Posterior cingulate gyrus (tissue), 11 donors: ENCODE measurements at regions not wholly inside any gene's neighbourhood (a gene's known extent, or its start where the extent isn't known, plus 50 kb on each side); places are given as distances from the start of the nearest gene placed in this dataset.
"Not testable (repeated sequence)": the region's sequence is repeated elsewhere in the genome, so short reads cannot be mapped to it uniquely, and the experiment has no call there.

ENCODE experiments used
- DNase-seq, 10 donors: peaks; one replicate each; pipeline versions ENCODE4 v3.0.0 to v3.0.0-alpha.2; 2020 to 2021; ENCODE audit warnings: mixed read lengths in 3 of 10
- intact Hi-C: fragments of 100-400 bp; cut with DNase I; formaldehyde crosslinking; loops from one replicate; pipeline ENCODE4 v1.15.1; 2023

- peak in 2 of 10 donors; percentile 2 to 52 for DNase-seq
- intact Hi-C loops, result no loop called here
Observed at GRCh38 chr11:69205743-69206612, 50.2 kb downstream of the SMIM38 start.

- intact Hi-C loops, result not testable (repeated sequence)
- peak in 1 of 10 donors; percentile 15 for DNase-seq
Observed at GRCh38 chr11:69206613-69206965, 50.9 kb downstream of the SMIM38 start.

- intact Hi-C loops, result no loop called here
- DNase-seq, result peak in 1 of 10 donors; percentile 59
Observed at GRCh38 chr11:69207165-69207889, 51.6 kb downstream of the SMIM38 start.

- DNase-seq, result peak in 1 of 10 donors; percentile 50
- intact Hi-C loops, result no loop called here
Observed at GRCh38 chr11:69208190-69209037, 52.7 kb downstream of the SMIM38 start.

- DNase-seq, result peak in 3 of 10 donors; percentile 33 to 60 (median 59)
- intact Hi-C loops, result no loop called here
Observed at GRCh38 chr11:69209038-69209350, 53.3 kb downstream of the SMIM38 start.

- DNase-seq, result peak in 2 of 10 donors; percentile 41 to 64
- intact Hi-C loops, result loop anchor here (5.0 to 10.0 kb wide), 2 partner anchors 52 to 85 kb away; partner anchors contain the start of gene SMIM38
Observed at GRCh38 chr11:69209421-69210309, 53.9 kb downstream of the SMIM38 start.

- intact Hi-C loops, result loop anchor here (5.0 to 10.0 kb wide), 2 partner anchors 53 to 86 kb away; partner anchors contain the start of gene SMIM38
- peak in 2 of 10 donors; percentile 57 to 84 for DNase-seq
Observed at GRCh38 chr11:69210310-69211035, 54.7 kb downstream of the SMIM38 start.

- DNase-seq, result peak in 3 of 10 donors; percentile 55 to 76 (median 72)
- intact Hi-C loops, result loop anchor here (5.0 to 10.0 kb wide), 2 partner anchors 54 to 87 kb away; partner anchors contain the start of gene SMIM38
Observed at GRCh38 chr11:69211540-69211919, 55.8 kb downstream of the SMIM38 start.

GRCh38 chr11:69211920-69212797 lies 56.4 kb downstream of the SMIM38 start:
- peak in 2 of 10 donors; percentile 54 to 68 for DNase-seq

GRCh38 chr11:69212798-69213110 lies 57.0 kb downstream of the SMIM38 start:
- DNase-seq, result peak in 3 of 10 donors; percentile 21 to 77 (median 76)
- intact Hi-C loops, result loop anchor here (5.0 to 10.0 kb wide), 2 partner anchors 55 to 88 kb away; partner anchors contain the start of gene SMIM38

More at GRCh38 chr11:69211920-69212797, 56.4 kb downstream of the SMIM38 start:
- intact Hi-C loops, result loop anchor here (5.0 to 10.0 kb wide), 2 partner anchors 55 to 87 kb away; partner anchors contain the start of gene SMIM38

- intact Hi-C loops, result loop anchor here (5.0 to 10.0 kb wide), 2 partner anchors 56 to 89 kb away; partner anchors contain the start of gene SMIM38
- no peak for DNase-seq
Observed at GRCh38 chr11:69213316-69213715, 57.6 kb downstream of the SMIM38 start.

GRCh38 chr11:69213964-69214363 lies 58.2 kb downstream of the SMIM38 start:
- intact Hi-C loops, result loop anchor here (5.0 to 10.0 kb wide), 2 partner anchors 57 to 89 kb away; partner anchors contain the start of gene SMIM38
- DNase-seq, result no peak

- peak in 1 of 10 donors; percentile 1 for DNase-seq
Observed at GRCh38 chr11:69215216-69215615, 59.5 kb downstream of the SMIM38 start.

GRCh38 chr11:69215784-69216415 lies 60.2 kb downstream of the SMIM38 start:
- intact Hi-C loops, result loop anchor here (10.0 kb wide), 1 partner anchor 91 kb away; no protein-coding TSS in a partner anchor
- no peak for DNase-seq

More at GRCh38 chr11:69215216-69215615, 59.5 kb downstream of the SMIM38 start:
- intact Hi-C loops, result loop anchor here (10.0 kb wide), 1 partner anchor 90 kb away; no protein-coding TSS in a partner anchor

GRCh38 chr11:69216647-69217051 lies 60.9 kb downstream of the SMIM38 start:
- peak in 2 of 10 donors; percentile 4 to 50 for DNase-seq
- intact Hi-C loops, result loop anchor here (10.0 kb wide), 1 partner anchor 92 kb away; no protein-coding TSS in a partner anchor

- intact Hi-C loops, result loop anchor here (10.0 kb wide), 1 partner anchor 93 kb away; no protein-coding TSS in a partner anchor
- peak in 4 of 10 donors; percentile 33 to 85 (median 66) for DNase-seq
Observed at GRCh38 chr11:69217276-69218105, 61.8 kb downstream of the SMIM38 start.
